HEK293T (cell line): ENCODE measurements at regions not wholly inside any gene's neighbourhood (a gene's known extent, or its start where the extent isn't known, plus 50 kb on each side); places are given as distances from the start of the nearest gene placed in this dataset.

Experiments
- BHLHE40 ChIP-seq: fragments of 450-650 bp; IDR thresholded peaks from 2 replicates; pipeline ENCODE4 v1.6.1; 2016; ENCODE audit warnings: mild to moderate bottlenecking, moderate library complexity, borderline replicate concordance
- ELF4 ChIP-seq: fragments of 450-650 bp; IDR thresholded peaks from 2 replicates; pipeline ENCODE4 v1.6.1; 2017; ENCODE audit warnings: antibody characterized with exemption
- FOXK2 ChIP-seq: fragments of 450-650 bp; IDR thresholded peaks from 2 replicates; pipeline ENCODE4 v1.6.1; 2016; ENCODE audit warnings: mild to moderate bottlenecking
- LEF1 ChIP-seq: fragments of 450-650 bp; IDR thresholded peaks from 2 replicates; pipeline ENCODE4 v1.6.1; 2017; ENCODE audit warnings: mild to moderate bottlenecking, borderline replicate concordance
- NFRKB ChIP-seq: fragments of 450-650 bp; IDR thresholded peaks from 2 replicates; pipeline ENCODE4 v1.6.1; 2016; ENCODE audit warnings: mild to moderate bottlenecking, moderate library complexity
- SP1 ChIP-seq: fragments of 450-650 bp; IDR thresholded peaks from 2 replicates; pipeline ENCODE4 v1.6.1; 2017
- SUZ12 ChIP-seq: fragments of 450-650 bp; IDR thresholded peaks from 2 replicates; pipeline ENCODE4 v1.6.1; 2016; ENCODE audit warnings: mild to moderate bottlenecking
- TARDBP ChIP-seq: fragments of 450-650 bp; IDR thresholded peaks from 2 replicates; pipeline ENCODE4 v1.6.1; 2016

DNA sequence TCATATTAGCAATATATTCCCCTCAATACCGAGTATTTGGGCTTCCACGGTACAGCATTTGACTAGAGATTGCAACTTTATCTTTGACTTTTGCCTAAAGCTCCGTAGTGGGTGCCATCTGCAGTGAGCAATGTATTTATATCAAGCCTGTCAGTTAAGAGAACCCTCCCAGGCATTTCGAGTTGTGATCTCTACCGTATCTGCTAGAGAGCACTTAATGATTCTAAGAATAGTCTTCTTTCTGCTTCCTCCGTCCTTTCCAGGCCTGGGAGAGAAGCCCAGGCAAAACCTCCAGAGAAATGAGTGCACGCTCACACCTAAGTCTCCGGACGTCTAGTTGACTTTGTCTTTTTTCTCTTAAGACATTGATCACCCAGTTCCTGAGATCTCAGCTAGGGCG is 210.6 kb downstream of the KLF6 start:
- no peak for TF ChIP-seq ELF4
- TF ChIP-seq LEF1 = no peak
- TF ChIP-seq NFRKB = no peak
- TF ChIP-seq SUZ12 = no peak
- TF ChIP-seq TARDBP = no peak
- no peak for TF ChIP-seq BHLHE40
- TF ChIP-seq FOXK2 = no peak
- no peak for TF ChIP-seq SP1
